Stimulated activated memory B cell treated with anti-CD40 and anti-IgM and Interleukin-4, amounts not matched to agents 10 μg/mL and 1 μg/mL and 100 μg/mL, for 72 hours (primary cell): ENCODE measurements at regions not wholly inside any gene's neighbourhood (a gene's known extent, or its start where the extent isn't known, plus 50 kb on each side); places are given as distances from the start of the nearest gene placed in this dataset.
"Not testable (repeated sequence)": the region's sequence is repeated elsewhere in the genome, so short reads cannot be mapped to it uniquely, and the experiment has no call there.

Experiments used
- ATAC-seq: fragments of 150-1000 bp; cut with Tn5 transposase; 2 replicates; pipeline ENCODE4 v1.10.0; 2021
- H3K27ac Mint-ChIP-seq: one replicate; pipeline ENCODE4 v1.8.0; 2022; ENCODE audit warnings: mild to moderate bottlenecking, mixed read lengths
- H3K27me3 Mint-ChIP-seq: one replicate; pipeline ENCODE4 v1.8.0; 2022; ENCODE audit warnings: mixed read lengths
- H3K36me3 Mint-ChIP-seq: one replicate; pipeline ENCODE4 v1.8.0; 2022; ENCODE audit warnings: mixed read lengths
- H3K4me1 Mint-ChIP-seq: one replicate; pipeline ENCODE4 v1.8.0; 2022; ENCODE audit warnings: mixed read lengths
- H3K4me3 Mint-ChIP-seq: one replicate; pipeline ENCODE4 v1.8.0; 2022; ENCODE audit warnings: mild to moderate bottlenecking, moderate library complexity, mixed read lengths
- H3K9me3 Mint-ChIP-seq: one replicate; pipeline ENCODE4 v1.8.0; 2022; ENCODE audit warnings: mixed read lengths

DNA sequence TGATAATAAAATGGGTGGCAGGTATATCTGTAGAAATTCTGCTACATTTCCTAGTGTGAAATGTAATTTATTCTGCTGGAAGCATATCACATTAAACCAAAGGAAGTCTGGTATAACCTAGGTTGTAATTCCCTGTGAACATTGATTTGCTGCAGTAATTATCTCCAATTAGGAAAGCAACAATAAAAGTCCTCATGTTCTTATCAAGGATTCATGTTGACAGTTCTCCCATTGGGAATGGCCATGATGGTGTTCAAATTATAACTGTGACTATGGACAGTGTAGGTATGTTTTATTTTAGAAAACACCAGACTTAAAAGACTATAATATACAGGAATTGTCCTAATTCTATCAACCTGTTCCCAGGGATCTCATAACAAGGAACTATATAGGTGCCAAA lies 513.5 kb upstream of the MIR17HG start:
- no peaks in the 10 kb centered on the region for H3K36me3 Mint-ChIP-seq
- no peaks in the 10 kb centered on the region for H3K27me3 Mint-ChIP-seq
- no peaks in the 10 kb centered on the region for H3K4me1 Mint-ChIP-seq

DNA sequence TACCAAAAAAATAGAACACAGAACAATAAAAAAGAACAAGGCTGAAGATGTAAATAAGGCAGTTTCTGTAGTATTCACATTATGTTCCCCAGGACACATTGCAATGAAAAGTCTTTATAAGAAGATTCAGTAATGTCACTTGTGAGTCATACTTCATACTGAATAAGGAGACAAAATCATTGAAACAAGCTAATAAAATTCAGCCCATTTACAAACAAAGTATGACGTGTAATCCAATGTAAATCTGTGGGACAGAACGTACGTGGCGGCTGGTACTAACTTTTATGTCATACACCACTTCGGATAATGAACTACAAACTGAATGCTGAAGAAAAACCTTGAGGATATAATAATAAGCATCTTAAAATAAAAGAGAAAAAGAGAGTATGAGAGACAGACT lies 512.8 kb upstream of the MIR17HG start:
- Mint-ChIP-seq H3K36me3 (no peaks in the 10 kb centered on the region), H3K27ac (no peak overlapping the region), H3K9me3 (peaks cover 2% of the 10 kb centered on the region), H3K27me3 (no peaks in the 10 kb centered on the region), H3K4me3 (no peak overlapping the region), H3K4me1 (no peaks in the 10 kb centered on the region)
- ATAC-seq: no peak

More for the DNA sequence above, 513.5 kb upstream of the MIR17HG start:
- peaks cover 2% of the 10 kb centered on the region for H3K9me3 Mint-ChIP-seq
- no peak overlapping the region for H3K4me3 Mint-ChIP-seq
- ATAC-seq: no peak
- H3K27ac Mint-ChIP-seq: no peak overlapping the region

DNA sequence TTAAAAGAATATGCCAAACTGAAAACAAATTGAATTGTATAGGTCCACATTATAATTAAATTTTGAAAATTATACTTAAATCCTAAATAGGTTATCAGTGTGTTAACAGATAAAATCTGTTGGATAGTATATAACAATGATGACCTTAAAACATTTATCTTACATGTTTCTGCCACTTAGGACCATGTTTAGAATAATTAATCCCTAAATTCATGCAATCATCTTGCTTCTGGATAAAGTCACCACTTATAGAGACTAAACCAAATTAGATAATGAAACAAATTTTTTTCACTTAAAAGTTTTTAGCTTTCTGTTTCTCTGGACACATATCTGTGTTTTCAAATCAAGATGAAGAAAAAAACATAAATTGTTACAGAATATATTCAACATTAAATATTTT lies 511.7 kb upstream of the MIR17HG start:
- no peaks in the 10 kb centered on the region for H3K27me3 Mint-ChIP-seq
- ATAC-seq: no peak
- H3K4me3 Mint-ChIP-seq: no peak overlapping the region
- H3K4me1 Mint-ChIP-seq: no peaks in the 10 kb centered on the region
- H3K36me3 Mint-ChIP-seq: no peaks in the 10 kb centered on the region
- H3K27ac Mint-ChIP-seq: no peak overlapping the region
- H3K9me3 Mint-ChIP-seq: peaks cover 10% of the 10 kb centered on the region

DNA sequence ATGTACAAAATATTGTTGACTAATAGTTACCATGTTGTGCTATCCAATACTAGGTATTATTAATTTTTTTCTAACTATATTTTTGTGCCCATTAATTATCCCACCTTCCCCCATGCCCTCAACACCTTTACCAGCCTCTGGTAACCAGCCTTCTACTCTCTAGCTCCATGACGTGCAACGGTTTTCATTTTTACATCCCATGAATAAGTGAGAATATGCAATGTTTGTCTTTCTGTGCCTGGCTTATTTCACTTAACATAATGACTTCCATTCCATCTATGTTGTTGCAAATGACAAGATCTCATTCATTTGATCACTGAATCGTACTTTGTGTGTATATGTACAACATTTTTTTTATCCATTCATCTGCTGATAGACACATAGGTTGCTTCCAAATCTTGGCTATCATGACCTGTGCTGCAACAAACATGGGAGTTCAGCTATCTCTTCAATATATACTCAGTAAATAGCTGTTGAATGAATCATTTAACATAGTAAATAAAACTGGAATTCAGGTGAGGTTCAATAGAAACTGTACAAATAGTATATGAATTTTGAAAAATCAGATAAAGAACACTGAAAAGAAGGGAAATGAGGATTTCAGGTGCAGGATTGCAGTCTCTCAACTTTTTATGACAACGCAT lies 509.0 kb upstream of the MIR17HG start:
- H3K9me3 Mint-ChIP-seq: peaks cover 13% of the 10 kb centered on the region
- no peak for ATAC-seq
- H3K36me3 Mint-ChIP-seq: no peaks in the 10 kb centered on the region
- H3K27me3 Mint-ChIP-seq: no peaks in the 10 kb centered on the region
- no peak overlapping the region for H3K27ac Mint-ChIP-seq
- no peaks in the 10 kb centered on the region for H3K4me1 Mint-ChIP-seq
- no peak overlapping the region for H3K4me3 Mint-ChIP-seq

DNA sequence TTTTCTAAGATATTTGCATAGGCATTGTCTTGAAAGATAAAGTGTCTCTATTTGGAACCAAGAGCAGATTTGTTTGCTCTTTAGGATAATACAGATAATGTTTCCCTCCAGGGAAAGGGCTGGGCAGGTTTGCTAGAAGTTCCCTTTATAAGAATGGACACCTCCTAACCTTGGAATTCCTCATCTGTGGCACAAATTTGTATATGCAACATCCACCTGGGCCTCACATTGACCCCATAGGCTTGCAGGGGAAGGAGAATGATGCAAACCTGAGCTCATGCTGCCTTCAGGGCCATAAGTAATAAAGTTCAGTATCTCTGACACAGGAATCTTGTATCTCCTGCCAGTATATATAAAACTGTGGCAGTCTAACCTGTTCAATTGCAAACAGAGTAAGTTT lies 508.4 kb upstream of the MIR17HG start:
- H3K36me3 Mint-ChIP-seq: no peaks in the 10 kb centered on the region
- H3K9me3 Mint-ChIP-seq: peaks cover 13% of the 10 kb centered on the region
- no peak overlapping the region for H3K4me3 Mint-ChIP-seq
- no peaks in the 10 kb centered on the region for H3K27me3 Mint-ChIP-seq
- H3K27ac Mint-ChIP-seq: no peak overlapping the region
- no peak for ATAC-seq
- no peaks in the 10 kb centered on the region for H3K4me1 Mint-ChIP-seq

DNA sequence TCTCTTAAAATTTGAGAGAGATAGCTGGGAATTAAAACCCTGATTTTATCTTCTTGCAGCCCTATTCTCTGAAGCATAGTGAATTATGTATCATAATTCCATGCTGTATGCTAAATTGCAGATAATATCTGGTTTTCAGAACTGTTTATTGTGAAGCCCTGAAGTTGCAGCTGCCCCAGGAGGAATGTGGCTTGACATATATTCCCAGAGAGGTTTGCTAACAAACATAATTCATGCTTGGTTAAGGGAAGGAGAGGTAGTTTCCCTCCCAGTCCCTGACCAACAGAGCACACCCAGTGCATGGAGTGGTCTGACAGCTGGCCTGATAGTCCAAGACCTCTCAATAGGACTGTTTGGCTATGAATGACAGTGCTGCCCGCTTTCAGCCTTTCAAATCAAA lies 500.6 kb upstream of the MIR17HG start:
- no peak overlapping the region for H3K27ac Mint-ChIP-seq
- H3K4me3 Mint-ChIP-seq: no peak overlapping the region
- no peak for ATAC-seq
- no peaks in the 10 kb centered on the region for H3K27me3 Mint-ChIP-seq
- H3K36me3 Mint-ChIP-seq: no peaks in the 10 kb centered on the region
- H3K9me3 Mint-ChIP-seq: peaks cover 10% of the 10 kb centered on the region
- no peaks in the 10 kb centered on the region for H3K4me1 Mint-ChIP-seq

DNA sequence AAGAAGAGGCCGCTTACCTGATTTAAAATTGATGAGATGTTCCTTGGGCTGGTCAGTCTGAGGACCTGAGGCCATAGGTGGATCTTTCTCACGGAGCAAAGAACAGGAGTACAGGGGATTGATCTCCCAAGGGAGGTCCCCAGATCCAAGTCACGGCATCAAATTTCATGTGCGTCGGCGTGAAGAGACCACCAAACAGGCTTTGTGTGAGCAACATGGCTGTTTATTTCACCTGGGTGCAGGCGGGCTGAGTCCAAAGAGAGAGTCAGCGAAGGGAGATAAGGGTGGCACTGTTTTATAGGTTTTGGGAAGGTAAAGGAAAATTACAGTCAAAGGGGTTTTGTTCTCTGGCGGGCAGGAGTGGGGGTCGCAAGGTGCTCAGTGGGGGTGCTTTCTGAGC lies 493.8 kb upstream of the MIR17HG start:
- not testable (repeated sequence) for H3K36me3 Mint-ChIP-seq, H3K4me3 Mint-ChIP-seq, H3K27ac Mint-ChIP-seq, H3K4me1 Mint-ChIP-seq, H3K27me3 Mint-ChIP-seq, ATAC-seq
- H3K9me3 Mint-ChIP-seq: peaks cover 11% of the 10 kb centered on the region

DNA sequence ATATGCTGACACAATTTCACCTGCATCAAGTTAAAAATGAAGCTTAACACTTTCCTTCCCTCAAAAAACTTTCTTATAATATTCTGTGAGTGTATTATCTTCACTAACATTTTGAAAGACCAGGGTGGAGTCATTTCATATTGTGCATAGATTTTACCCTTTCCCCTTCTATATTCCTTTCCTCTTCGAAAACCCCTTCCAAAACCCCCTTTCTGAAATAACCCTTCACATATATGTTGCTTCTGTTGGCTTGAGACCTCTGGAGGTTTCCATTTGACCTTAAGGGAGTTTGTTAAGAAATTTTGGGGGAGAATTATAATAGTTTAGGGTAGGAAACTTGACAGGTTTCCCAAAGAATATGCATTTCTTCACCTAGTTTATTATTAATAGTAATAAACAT lies 489.6 kb upstream of the MIR17HG start:
- no peaks in the 10 kb centered on the region for H3K36me3 Mint-ChIP-seq
- no peak for ATAC-seq
- no peak overlapping the region for H3K4me3 Mint-ChIP-seq
- H3K9me3 Mint-ChIP-seq: peaks cover 5% of the 10 kb centered on the region
- no peaks in the 10 kb centered on the region for H3K27me3 Mint-ChIP-seq
- no peak overlapping the region for H3K27ac Mint-ChIP-seq
- H3K4me1 Mint-ChIP-seq: no peaks in the 10 kb centered on the region

DNA sequence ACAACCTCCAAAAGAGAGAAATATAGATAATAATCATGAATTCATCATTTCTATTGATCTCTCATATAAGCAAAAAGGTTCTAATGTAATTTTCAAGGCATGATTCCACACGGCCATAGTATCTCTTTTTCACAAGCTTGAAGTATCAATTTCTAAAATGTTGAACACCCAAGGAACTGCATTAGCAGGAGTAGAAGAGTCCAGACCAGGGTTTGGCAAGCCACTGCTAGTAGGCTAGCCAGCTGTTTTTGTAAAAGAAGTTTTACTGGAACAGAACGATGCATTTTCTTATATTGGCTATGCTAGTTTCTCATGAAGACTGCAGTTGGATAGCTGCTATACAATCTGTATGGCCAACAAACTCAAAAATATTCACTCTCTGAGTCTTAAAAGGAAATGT lies 481.5 kb upstream of the MIR17HG start:
- H3K4me1 Mint-ChIP-seq: no peaks in the 10 kb centered on the region
- no peak overlapping the region for H3K27ac Mint-ChIP-seq
- H3K4me3 Mint-ChIP-seq: no peak overlapping the region
- H3K36me3 Mint-ChIP-seq: no peaks in the 10 kb centered on the region
- no peaks in the 10 kb centered on the region for H3K9me3 Mint-ChIP-seq
- H3K27me3 Mint-ChIP-seq: no peaks in the 10 kb centered on the region
- no peak for ATAC-seq

DNA sequence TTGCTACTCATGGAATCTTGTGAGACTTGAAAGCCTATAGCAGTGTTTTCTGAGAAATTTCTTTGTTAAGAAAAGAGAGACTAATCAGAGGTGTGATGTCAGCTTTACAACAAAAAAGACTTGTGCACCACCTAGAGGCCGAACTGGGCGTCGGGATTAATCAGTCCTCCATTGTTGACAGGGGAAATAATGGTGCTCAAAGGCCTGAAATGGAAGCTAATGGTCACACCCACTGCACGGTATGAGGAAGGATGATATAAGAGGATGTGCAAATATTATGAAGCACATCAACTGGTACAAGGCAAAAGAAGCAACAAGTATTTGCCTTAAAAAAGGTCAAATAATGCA lies 480.2 kb upstream of the MIR17HG start:
- Mint-ChIP-seq H3K27me3 (no peaks in the 10 kb centered on the region), H3K4me1 (no peaks in the 10 kb centered on the region), H3K4me3 (no peak overlapping the region), H3K36me3 (no peaks in the 10 kb centered on the region), H3K27ac (no peak overlapping the region), H3K9me3 (no peaks in the 10 kb centered on the region)
- ATAC-seq: no peak

DNA sequence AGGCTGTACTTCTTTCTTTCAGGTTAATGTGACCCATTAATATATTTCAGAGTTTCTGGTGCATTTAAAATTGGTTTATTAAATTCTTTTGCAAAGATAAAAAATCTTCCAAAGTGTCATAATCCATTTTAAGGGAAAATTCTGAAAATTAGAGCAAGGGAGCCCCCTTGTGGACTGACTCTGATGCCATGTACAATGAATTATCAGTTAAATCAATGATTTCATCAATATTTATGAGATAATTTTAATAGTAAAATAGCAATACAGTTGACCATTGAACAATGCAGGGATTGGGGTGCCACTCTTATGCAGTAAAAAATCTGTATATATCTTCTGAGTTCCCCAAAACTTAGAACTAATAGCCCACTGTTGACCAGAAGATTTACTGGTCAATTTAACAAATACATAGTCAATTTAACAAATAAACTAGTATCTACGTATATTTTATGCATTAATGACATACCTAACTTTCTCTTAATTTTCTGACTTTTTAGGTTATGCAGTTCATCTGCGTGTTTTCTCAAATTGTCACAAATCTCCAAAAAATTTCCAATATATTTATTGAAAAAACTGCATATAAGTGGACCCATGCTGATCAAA lies 479.1 kb upstream of the MIR17HG start:
- ATAC-seq: no peak
- Mint-ChIP-seq H3K27me3 (no peaks in the 10 kb centered on the region), H3K9me3 (no peaks in the 10 kb centered on the region), H3K36me3 (no peaks in the 10 kb centered on the region), H3K27ac (no peak overlapping the region), H3K4me1 (no peaks in the 10 kb centered on the region), H3K4me3 (no peak overlapping the region)

DNA sequence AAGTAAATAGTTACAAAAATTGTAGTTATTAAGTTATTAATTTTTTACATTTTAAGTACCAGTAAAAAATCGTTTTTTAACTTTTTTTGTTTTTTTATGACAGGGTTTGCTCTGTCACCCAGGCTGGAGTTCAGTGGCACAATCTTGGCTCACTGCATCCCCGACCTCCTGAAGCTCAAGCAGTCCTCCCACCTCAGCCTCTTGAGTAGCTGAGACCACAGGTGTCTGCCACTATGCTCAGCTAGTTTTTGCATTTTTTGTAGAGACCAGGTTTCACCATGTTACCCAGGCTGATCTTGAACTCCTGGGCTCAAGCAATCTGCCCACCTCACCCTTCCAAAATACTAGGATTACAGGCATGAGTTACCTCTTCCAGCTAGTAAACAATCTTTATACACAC lies 477.9 kb upstream of the MIR17HG start:
- H3K27ac Mint-ChIP-seq: no peak overlapping the region
- no peaks in the 10 kb centered on the region for H3K4me1 Mint-ChIP-seq
- no peaks in the 10 kb centered on the region for H3K9me3 Mint-ChIP-seq
- H3K36me3 Mint-ChIP-seq: no peaks in the 10 kb centered on the region
- no peak overlapping the region for H3K4me3 Mint-ChIP-seq
- no peaks in the 10 kb centered on the region for H3K27me3 Mint-ChIP-seq
- no peak for ATAC-seq

DNA sequence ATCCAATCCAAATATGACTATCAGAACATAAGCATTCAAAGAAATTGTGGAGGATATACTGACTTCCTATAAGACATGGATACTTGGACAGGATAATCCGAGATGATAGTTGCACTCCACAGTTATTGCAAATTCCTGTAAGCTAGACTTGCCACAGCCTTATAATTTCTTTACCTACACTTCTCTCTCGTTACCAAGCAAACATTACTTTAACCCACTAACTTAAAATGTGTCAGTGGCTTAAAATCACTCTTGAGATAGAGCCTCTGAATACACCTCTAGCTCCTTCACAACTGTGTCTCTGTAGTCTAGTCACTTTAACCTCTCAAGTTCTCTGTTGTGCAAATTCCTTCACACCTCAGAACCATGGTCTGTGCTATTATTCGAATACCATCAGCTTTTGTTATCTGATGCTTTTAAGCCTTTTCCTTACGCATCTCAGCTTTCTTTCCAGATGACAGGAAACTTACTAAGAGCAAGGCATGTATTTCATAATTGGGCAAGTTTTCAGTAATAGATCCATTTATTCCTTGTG lies 474.9 kb upstream of the MIR17HG start:
- no peaks in the 10 kb centered on the region for H3K27me3 Mint-ChIP-seq
- ATAC-seq: no peak
- no peaks in the 10 kb centered on the region for H3K36me3 Mint-ChIP-seq
- H3K9me3 Mint-ChIP-seq: no peaks in the 10 kb centered on the region
- no peak overlapping the region for H3K4me3 Mint-ChIP-seq
- no peaks in the 10 kb centered on the region for H3K4me1 Mint-ChIP-seq
- no peak overlapping the region for H3K27ac Mint-ChIP-seq

DNA sequence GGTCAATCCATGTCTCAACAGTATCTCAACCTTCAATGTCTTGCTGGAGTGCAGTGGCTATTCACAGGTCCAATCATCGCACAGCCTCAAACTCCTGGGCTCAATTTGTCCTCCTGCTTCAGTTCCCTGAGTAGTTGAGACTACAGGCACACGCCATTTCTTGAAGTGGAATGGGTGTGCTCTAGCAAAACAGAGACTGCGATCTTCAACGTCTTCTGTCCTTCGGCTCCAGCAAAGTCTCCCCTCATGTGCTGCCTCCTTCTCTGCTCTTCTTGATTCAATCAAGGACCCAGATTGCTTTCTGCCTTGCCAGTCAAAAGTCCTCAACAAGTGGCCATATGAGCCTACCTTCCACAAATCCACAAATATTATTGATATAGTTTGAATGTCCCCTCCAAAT lies 466.7 kb upstream of the MIR17HG start:
- Mint-ChIP-seq H3K27ac (no peak overlapping the region), H3K4me1 (no peaks in the 10 kb centered on the region)
- ATAC-seq: no peak

DNA sequence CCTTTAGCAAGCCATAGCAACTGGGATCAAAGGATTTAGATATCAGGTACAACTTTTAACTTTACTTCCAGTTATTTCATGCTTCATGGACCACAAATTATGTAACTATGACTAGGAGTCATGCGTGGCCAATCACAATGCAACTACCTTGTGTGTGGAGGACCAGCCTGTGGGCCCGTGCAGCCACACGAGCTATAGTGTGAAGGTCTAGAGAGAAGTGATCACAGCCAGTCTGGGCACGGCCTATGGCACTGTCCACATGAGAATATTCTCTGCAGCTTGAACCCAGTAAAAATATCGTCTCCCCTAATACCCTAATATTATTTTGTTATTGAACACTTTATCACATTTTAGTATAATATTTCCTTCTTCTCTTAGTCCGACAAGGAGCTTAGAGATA lies 464.9 kb upstream of the MIR17HG start:
- no peaks in the 10 kb centered on the region for H3K4me1 Mint-ChIP-seq
- H3K27ac Mint-ChIP-seq: no peak overlapping the region
- no peaks in the 10 kb centered on the region for H3K27me3 Mint-ChIP-seq

More for the DNA sequence above, 466.7 kb upstream of the MIR17HG start:
- no peak overlapping the region for H3K4me3 Mint-ChIP-seq
- H3K9me3 Mint-ChIP-seq: no peaks in the 10 kb centered on the region
- H3K27me3 Mint-ChIP-seq: no peaks in the 10 kb centered on the region
- H3K36me3 Mint-ChIP-seq: no peaks in the 10 kb centered on the region

DNA sequence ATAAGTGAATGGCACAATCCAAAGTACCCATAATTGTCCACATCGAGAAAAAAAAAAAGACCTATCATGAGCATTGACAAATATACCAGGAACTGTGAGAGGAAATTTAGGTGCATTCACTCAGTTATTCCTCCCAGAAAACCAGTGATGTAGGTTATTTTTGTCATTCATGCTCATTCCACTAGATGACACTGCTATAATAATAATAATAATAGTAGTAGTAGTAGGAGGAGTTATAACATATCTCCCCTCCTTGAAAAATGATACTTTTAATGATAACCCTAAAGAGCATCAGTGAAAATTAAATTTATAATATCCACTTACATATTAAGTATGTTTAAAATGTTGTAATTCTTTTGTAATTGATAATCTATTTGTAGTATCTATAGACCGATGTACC lies 463.9 kb upstream of the MIR17HG start:
- H3K27me3 Mint-ChIP-seq: no peaks in the 10 kb centered on the region
- no peaks in the 10 kb centered on the region for H3K4me1 Mint-ChIP-seq
- no peak overlapping the region for H3K4me3 Mint-ChIP-seq
- no peaks in the 10 kb centered on the region for H3K9me3 Mint-ChIP-seq
- H3K36me3 Mint-ChIP-seq: no peaks in the 10 kb centered on the region
- no peak for ATAC-seq
- H3K27ac Mint-ChIP-seq: no peak overlapping the region

More for the DNA sequence above, 464.9 kb upstream of the MIR17HG start:
- ATAC-seq: no peak
- no peak overlapping the region for H3K4me3 Mint-ChIP-seq
- H3K36me3 Mint-ChIP-seq: no peaks in the 10 kb centered on the region
- H3K9me3 Mint-ChIP-seq: no peaks in the 10 kb centered on the region
